ENCODE measurements at regions not wholly inside any gene's neighbourhood (a gene's known extent, or its start where the extent isn't known, plus 50 kb on each side); places are given as distances from the start of the nearest gene placed in this dataset.

- DNase-seq (ENCODE audit: low read depth in 2 of 2) = no peak
These were observed 159.6 kb upstream of the HNRNPA3 start for GRCh38 chr2:177053038-177053437.

- DNase-seq (ENCODE audit: low read depth in 2 of 2) = no peak
These were observed 158.9 kb upstream of the HNRNPA3 start for GRCh38 chr2:177053716-177054115.

GRCh38 chr2:177056481-177056929, 156.1 kb upstream of the HNRNPA3 start:
- no peak for DNase-seq (ENCODE audit: low read depth in 2 of 2)

GRCh38 chr2:177058747-177059146, 153.8 kb upstream of the HNRNPA3 start:
- DNase-seq (ENCODE audit: low read depth in 2 of 2) = no peak

- DNase-seq (ENCODE audit: low read depth in 2 of 2) = no peak
These were observed 153.3 kb upstream of the HNRNPA3 start for GRCh38 chr2:177059293-177059692.

- no peak for DNase-seq (ENCODE audit: low read depth in 2 of 2)
These were observed 149.3 kb upstream of the HNRNPA3 start for GRCh38 chr2:177063331-177063730.

GRCh38 chr2:177064422-177064821, 148.2 kb upstream of the HNRNPA3 start:
- DNase-seq (ENCODE audit: low read depth in 2 of 2) = no peak

GRCh38 chr2:177068967-177069366, 143.6 kb upstream of the HNRNPA3 start:
- DNase-seq (ENCODE audit: low read depth in 2 of 2) = no peak

- no peak for DNase-seq (ENCODE audit: low read depth in 2 of 2)
These were observed 140.5 kb upstream of the HNRNPA3 start for GRCh38 chr2:177072090-177072489.

GRCh38 chr2:177073611-177074010, 139.0 kb upstream of the HNRNPA3 start:
- no peak for DNase-seq (ENCODE audit: low read depth in 2 of 2)

GRCh38 chr2:177074099-177074710, 138.4 kb upstream of the HNRNPA3 start:
- DNase-seq (ENCODE audit: low read depth in 2 of 2) = no peak

GRCh38 chr2:177075254-177075653, 137.3 kb upstream of the HNRNPA3 start:
- DNase-seq (ENCODE audit: low read depth in 2 of 2) = no peak

- no peak for DNase-seq (ENCODE audit: low read depth in 2 of 2)
These were observed 135.9 kb upstream of the HNRNPA3 start for GRCh38 chr2:177076636-177077179.

GRCh38 chr2:177077778-177078177, 134.8 kb upstream of the HNRNPA3 start:
- no peak for DNase-seq (ENCODE audit: low read depth in 2 of 2)

GRCh38 chr2:177078416-177078815, 134.2 kb upstream of the HNRNPA3 start:
- DNase-seq (ENCODE audit: low read depth in 2 of 2) = no peak

GRCh38 chr2:177078855-177079254, 133.7 kb upstream of the HNRNPA3 start:
- DNase-seq (ENCODE audit: low read depth in 2 of 2) = no peak

- DNase-seq (ENCODE audit: low read depth in 2 of 2) = no peak
These were observed 131.8 kb upstream of the HNRNPA3 start for GRCh38 chr2:177080746-177081284.

- no peak for DNase-seq (ENCODE audit: low read depth in 2 of 2)
These were observed 128.0 kb upstream of the HNRNPA3 start for GRCh38 chr2:177084607-177085006.

- no peak for DNase-seq (ENCODE audit: low read depth in 2 of 2)
These were observed 124.1 kb upstream of the HNRNPA3 start for GRCh38 chr2:177088529-177088928.

- DNase-seq (ENCODE audit: low read depth in 2 of 2) = no peak
These were observed 121.6 kb upstream of the HNRNPA3 start for GRCh38 chr2:177090967-177091366.

- no peak for DNase-seq (ENCODE audit: low read depth in 2 of 2)
These were observed 119.2 kb upstream of the HNRNPA3 start for GRCh38 chr2:177093371-177093770.

- DNase-seq (ENCODE audit: low read depth in 2 of 2) = no peak
These were observed 114.5 kb upstream of the HNRNPA3 start for GRCh38 chr2:177098001-177098613.

GRCh38 chr2:177101930-177102329, 110.7 kb upstream of the HNRNPA3 start:
- no peak for DNase-seq (ENCODE audit: low read depth in 2 of 2)
